ENCODE measurements at regions not wholly inside any gene's neighbourhood (a gene's known extent, or its start where the extent isn't known, plus 50 kb on each side); places are given as distances from the start of the nearest gene placed in this dataset.
"Not testable (repeated sequence)": the region's sequence is repeated elsewhere in the genome, so short reads cannot be mapped to it uniquely, and the experiment has no call there.

- no peak overlapping the region for H3K4me3 ChIP-seq (ENCODE audit: low read depth, low read length)
- no peaks in the 10 kb centered on the region for H3K4me1 ChIP-seq (ENCODE audit: control insufficient read depth, insufficient read depth, low read length)
- H3K27me3 ChIP-seq (ENCODE audit: control insufficient read depth, insufficient read depth, low read length), result no peaks in the 10 kb centered on the region
- no peak overlapping the region for H3K9ac ChIP-seq (ENCODE audit: low read depth, low read length)
- H3K9me3 ChIP-seq (ENCODE audit: control insufficient read depth, insufficient read depth, low read length), result no peaks in the 10 kb centered on the region
- H3K36me3 ChIP-seq (ENCODE audit: control insufficient read depth, insufficient read depth, low read length), result no peaks in the 10 kb centered on the region
These were observed 547.5 kb downstream of the TRAM1L1 start for GRCh38 chr4:116537828-116538227.

- H3K4me1 ChIP-seq (ENCODE audit: control insufficient read depth, insufficient read depth, low read length); H3K9ac ChIP-seq (ENCODE audit: low read depth, low read length); H3K9me3 ChIP-seq (ENCODE audit: control insufficient read depth, insufficient read depth, low read length); H3K4me3 ChIP-seq (ENCODE audit: low read depth, low read length); H3K36me3 ChIP-seq (ENCODE audit: control insufficient read depth, insufficient read depth, low read length); H3K27me3 ChIP-seq (ENCODE audit: control insufficient read depth, insufficient read depth, low read length): not testable (repeated sequence)
These were observed 549.4 kb downstream of the TRAM1L1 start for GRCh38 chr4:116536024-116536423.

DNA sequence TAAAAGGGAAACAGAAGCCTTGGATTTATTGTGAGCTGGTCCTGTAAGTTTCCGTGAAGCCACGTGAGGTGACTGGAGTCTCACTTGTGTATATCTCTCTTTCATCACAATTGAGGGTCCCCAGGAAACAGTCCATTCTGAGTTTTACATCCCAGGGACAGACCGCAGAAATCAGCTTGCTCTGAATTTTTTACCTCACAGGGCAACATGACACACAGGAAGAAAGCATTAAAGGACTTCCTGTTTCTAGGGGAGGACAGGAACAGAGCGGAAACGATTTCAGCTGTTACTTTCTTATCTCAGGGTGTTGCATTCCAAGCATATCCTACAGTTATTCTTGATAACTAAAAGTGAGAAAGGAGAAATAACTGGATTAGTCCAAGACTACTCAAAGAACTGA, 553.5 kb downstream of the TRAM1L1 start:
- no peaks in the 10 kb centered on the region for H3K36me3 ChIP-seq (ENCODE audit: control insufficient read depth, insufficient read depth, low read length)
- no peak overlapping the region for H3K4me3 ChIP-seq (ENCODE audit: low read depth, low read length)
- no peaks in the 10 kb centered on the region for H3K4me1 ChIP-seq (ENCODE audit: control insufficient read depth, insufficient read depth, low read length)
- H3K9me3 ChIP-seq (ENCODE audit: control insufficient read depth, insufficient read depth, low read length), result no peaks in the 10 kb centered on the region
- H3K27me3 ChIP-seq (ENCODE audit: control insufficient read depth, insufficient read depth, low read length), result no peaks in the 10 kb centered on the region
- no peak overlapping the region for H3K9ac ChIP-seq (ENCODE audit: low read depth, low read length)

GRCh38 chr4:116531026-116531425, 554.4 kb downstream of the TRAM1L1 start:
- no peaks in the 10 kb centered on the region for H3K9me3 ChIP-seq (ENCODE audit: control insufficient read depth, insufficient read depth, low read length)

DNA sequence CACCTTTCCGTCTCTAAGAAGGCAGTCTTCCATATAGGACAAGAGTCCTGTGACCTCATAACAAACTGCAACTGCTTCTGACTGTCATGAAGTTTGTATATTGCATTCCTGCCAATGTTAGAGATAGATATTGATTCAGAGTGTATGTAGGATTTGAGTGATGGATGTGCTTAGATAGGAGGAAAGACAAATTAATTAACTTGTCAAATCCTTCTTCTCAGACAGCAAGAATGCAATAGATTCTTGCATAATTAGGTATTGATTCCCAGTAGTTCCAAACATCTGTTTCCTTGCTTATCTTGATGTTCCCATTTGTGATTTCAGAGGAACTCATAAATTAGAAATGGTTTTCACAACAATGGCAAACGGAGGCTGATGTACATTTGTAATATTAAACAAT, 555.3 kb downstream of the TRAM1L1 start:
- no peaks in the 10 kb centered on the region for H3K36me3 ChIP-seq (ENCODE audit: control insufficient read depth, insufficient read depth, low read length)
- H3K4me3 ChIP-seq (ENCODE audit: low read depth, low read length), result no peak overlapping the region
- no peaks in the 10 kb centered on the region for H3K27me3 ChIP-seq (ENCODE audit: control insufficient read depth, insufficient read depth, low read length)
- H3K9ac ChIP-seq (ENCODE audit: low read depth, low read length), result no peak overlapping the region
- no peaks in the 10 kb centered on the region for H3K4me1 ChIP-seq (ENCODE audit: control insufficient read depth, insufficient read depth, low read length)
- no peaks in the 10 kb centered on the region for H3K9me3 ChIP-seq (ENCODE audit: control insufficient read depth, insufficient read depth, low read length)

More at GRCh38 chr4:116531026-116531425, 554.4 kb downstream of the TRAM1L1 start:
- Histone ChIP-seq H3K27me3 (ENCODE audit: control insufficient read depth, insufficient read depth, low read length) (no peaks in the 10 kb centered on the region), H3K4me3 (ENCODE audit: low read depth, low read length) (no peak overlapping the region), H3K4me1 (ENCODE audit: control insufficient read depth, insufficient read depth, low read length) (no peaks in the 10 kb centered on the region), H3K9ac (ENCODE audit: low read depth, low read length) (no peak overlapping the region), H3K36me3 (ENCODE audit: control insufficient read depth, insufficient read depth, low read length) (no peaks in the 10 kb centered on the region)

- no peaks in the 10 kb centered on the region for H3K27me3 ChIP-seq (ENCODE audit: control insufficient read depth, insufficient read depth, low read length)
- no peaks in the 10 kb centered on the region for H3K36me3 ChIP-seq (ENCODE audit: control insufficient read depth, insufficient read depth, low read length)
- no peak overlapping the region for H3K9ac ChIP-seq (ENCODE audit: low read depth, low read length)
- no peaks in the 10 kb centered on the region for H3K9me3 ChIP-seq (ENCODE audit: control insufficient read depth, insufficient read depth, low read length)
- no peak overlapping the region for H3K4me3 ChIP-seq (ENCODE audit: low read depth, low read length)
- H3K4me1 ChIP-seq (ENCODE audit: control insufficient read depth, insufficient read depth, low read length), result no peaks in the 10 kb centered on the region
These were observed 556.2 kb downstream of the TRAM1L1 start for GRCh38 chr4:116529129-116529528.

DNA sequence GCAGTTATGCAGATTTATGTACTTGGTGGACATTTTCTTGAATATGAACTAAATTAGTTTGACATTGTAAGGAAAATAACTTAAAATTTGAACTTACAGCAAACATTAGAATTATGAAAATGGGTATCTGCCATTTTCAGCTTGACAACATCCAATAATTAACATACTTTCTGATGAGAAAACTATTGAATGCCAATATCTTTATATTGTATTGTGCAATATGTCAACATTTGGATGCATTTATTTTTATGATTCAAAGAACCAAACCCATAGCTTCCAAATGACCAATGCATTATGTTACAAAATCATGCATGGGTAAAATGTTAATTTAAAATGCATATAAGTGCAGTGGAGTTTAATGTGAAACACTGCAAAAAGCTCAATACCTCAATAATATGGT, 562.5 kb downstream of the TRAM1L1 start:
- H3K4me1 ChIP-seq (ENCODE audit: control insufficient read depth, insufficient read depth, low read length), result no peaks in the 10 kb centered on the region
- H3K9me3 ChIP-seq (ENCODE audit: control insufficient read depth, insufficient read depth, low read length), result no peaks in the 10 kb centered on the region
- no peak overlapping the region for H3K4me3 ChIP-seq (ENCODE audit: low read depth, low read length)
- no peaks in the 10 kb centered on the region for H3K27me3 ChIP-seq (ENCODE audit: control insufficient read depth, insufficient read depth, low read length)
- no peak overlapping the region for H3K9ac ChIP-seq (ENCODE audit: low read depth, low read length)
- H3K36me3 ChIP-seq (ENCODE audit: control insufficient read depth, insufficient read depth, low read length), result no peaks in the 10 kb centered on the region

GRCh38 chr4:116520886-116521285, 564.5 kb downstream of the TRAM1L1 start:
- no peaks in the 10 kb centered on the region for H3K4me1 ChIP-seq (ENCODE audit: control insufficient read depth, insufficient read depth, low read length)
- H3K9me3 ChIP-seq (ENCODE audit: control insufficient read depth, insufficient read depth, low read length), result no peaks in the 10 kb centered on the region
- H3K36me3 ChIP-seq (ENCODE audit: control insufficient read depth, insufficient read depth, low read length), result no peaks in the 10 kb centered on the region
- no peaks in the 10 kb centered on the region for H3K27me3 ChIP-seq (ENCODE audit: control insufficient read depth, insufficient read depth, low read length)
- H3K4me3 ChIP-seq (ENCODE audit: low read depth, low read length), result no peak overlapping the region
- H3K9ac ChIP-seq (ENCODE audit: low read depth, low read length), result no peak overlapping the region

GRCh38 chr4:116516711-116517110, 568.7 kb downstream of the TRAM1L1 start:
- Histone ChIP-seq H3K9ac (ENCODE audit: low read depth, low read length) (no peak overlapping the region), H3K4me1 (ENCODE audit: control insufficient read depth, insufficient read depth, low read length) (no peaks in the 10 kb centered on the region), H3K36me3 (ENCODE audit: control insufficient read depth, insufficient read depth, low read length) (no peaks in the 10 kb centered on the region), H3K9me3 (ENCODE audit: control insufficient read depth, insufficient read depth, low read length) (no peaks in the 10 kb centered on the region), H3K4me3 (ENCODE audit: low read depth, low read length) (no peak overlapping the region), H3K27me3 (ENCODE audit: control insufficient read depth, insufficient read depth, low read length) (no peaks in the 10 kb centered on the region)

GRCh38 chr4:116515959-116516358, 569.4 kb downstream of the TRAM1L1 start:
- Histone ChIP-seq H3K9me3 (ENCODE audit: control insufficient read depth, insufficient read depth, low read length) (no peaks in the 10 kb centered on the region), H3K4me3 (ENCODE audit: low read depth, low read length) (no peak overlapping the region), H3K4me1 (ENCODE audit: control insufficient read depth, insufficient read depth, low read length) (no peaks in the 10 kb centered on the region), H3K36me3 (ENCODE audit: control insufficient read depth, insufficient read depth, low read length) (no peaks in the 10 kb centered on the region), H3K27me3 (ENCODE audit: control insufficient read depth, insufficient read depth, low read length) (no peaks in the 10 kb centered on the region), H3K9ac (ENCODE audit: low read depth, low read length) (no peak overlapping the region)

DNA sequence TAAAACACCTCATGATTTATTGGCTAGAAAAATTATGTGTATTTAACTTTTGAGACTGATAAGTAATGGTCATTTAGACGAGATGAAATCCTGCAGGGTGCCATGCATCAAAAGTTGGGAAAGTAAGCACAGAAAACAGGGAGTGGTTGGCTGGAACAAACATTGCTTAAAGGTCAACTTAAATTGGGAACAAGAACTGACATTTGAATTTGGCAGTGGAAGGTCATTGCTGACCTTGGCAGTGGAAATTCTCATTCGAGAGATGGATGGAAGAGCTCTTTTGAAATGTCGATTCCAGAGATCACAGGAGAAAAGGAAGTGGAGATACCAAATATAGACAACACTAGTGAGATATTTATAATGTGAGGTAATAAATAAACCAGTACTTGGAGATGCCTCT, 572.8 kb downstream of the TRAM1L1 start:
- H3K4me3 ChIP-seq (ENCODE audit: low read depth, low read length), result no peak overlapping the region
- H3K9me3 ChIP-seq (ENCODE audit: control insufficient read depth, insufficient read depth, low read length), result no peaks in the 10 kb centered on the region
- H3K36me3 ChIP-seq (ENCODE audit: control insufficient read depth, insufficient read depth, low read length), result no peaks in the 10 kb centered on the region
- no peaks in the 10 kb centered on the region for H3K27me3 ChIP-seq (ENCODE audit: control insufficient read depth, insufficient read depth, low read length)
- no peaks in the 10 kb centered on the region for H3K4me1 ChIP-seq (ENCODE audit: control insufficient read depth, insufficient read depth, low read length)
- H3K9ac ChIP-seq (ENCODE audit: low read depth, low read length), result no peak overlapping the region

GRCh38 chr4:116501954-116502353, 583.4 kb downstream of the TRAM1L1 start:
- H3K9ac ChIP-seq (ENCODE audit: low read depth, low read length), result no peak overlapping the region
- H3K9me3 ChIP-seq (ENCODE audit: control insufficient read depth, insufficient read depth, low read length), result no peaks in the 10 kb centered on the region
- H3K27me3 ChIP-seq (ENCODE audit: control insufficient read depth, insufficient read depth, low read length), result no peaks in the 10 kb centered on the region
- H3K4me3 ChIP-seq (ENCODE audit: low read depth, low read length), result no peak overlapping the region
- no peaks in the 10 kb centered on the region for H3K36me3 ChIP-seq (ENCODE audit: control insufficient read depth, insufficient read depth, low read length)
- H3K4me1 ChIP-seq (ENCODE audit: control insufficient read depth, insufficient read depth, low read length), result no peaks in the 10 kb centered on the region

DNA sequence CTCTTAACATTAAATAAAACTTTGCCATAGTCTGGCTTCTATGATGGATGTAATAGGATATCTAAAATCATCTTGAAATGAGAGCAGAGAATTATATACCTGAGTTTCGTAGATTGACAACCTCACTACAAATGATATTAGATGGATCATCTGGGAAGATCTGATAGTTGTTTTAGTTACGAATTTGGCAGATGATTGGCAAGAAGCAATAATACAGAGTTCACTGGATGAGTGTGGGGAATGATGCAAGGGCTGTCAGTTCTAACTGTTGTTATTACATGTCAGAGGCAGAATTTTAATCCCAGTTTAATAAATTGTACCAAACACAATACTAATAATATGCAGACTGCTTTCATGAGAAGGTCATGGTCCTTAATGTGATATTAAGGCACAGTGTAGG, 585.2 kb downstream of the TRAM1L1 start:
- Histone ChIP-seq H3K9me3 (ENCODE audit: control insufficient read depth, insufficient read depth, low read length) (no peaks in the 10 kb centered on the region), H3K4me1 (ENCODE audit: control insufficient read depth, insufficient read depth, low read length) (no peaks in the 10 kb centered on the region), H3K27me3 (ENCODE audit: control insufficient read depth, insufficient read depth, low read length) (no peaks in the 10 kb centered on the region), H3K9ac (ENCODE audit: low read depth, low read length) (no peak overlapping the region), H3K36me3 (ENCODE audit: control insufficient read depth, insufficient read depth, low read length) (no peaks in the 10 kb centered on the region), H3K4me3 (ENCODE audit: low read depth, low read length) (no peak overlapping the region)

Measured in iPS-15b (cell line).